ENCODE measurements at regions not wholly inside any gene's neighbourhood (a gene's known extent, or its start where the extent isn't known, plus 50 kb on each side); places are given as distances from the start of the nearest gene placed in this dataset.
"Not testable (repeated sequence)": the region's sequence is repeated elsewhere in the genome, so short reads cannot be mapped to it uniquely, and the experiment has no call there.

- no peak for TF ChIP-seq SRF (IDR thresholded peaks at IDR 0.05; ENCODE audit: low read depth, low read length)
Measured at GRCh38 chr6:19578481-19578880, 258.7 kb upstream of the ID4 start (continued).

DNA sequence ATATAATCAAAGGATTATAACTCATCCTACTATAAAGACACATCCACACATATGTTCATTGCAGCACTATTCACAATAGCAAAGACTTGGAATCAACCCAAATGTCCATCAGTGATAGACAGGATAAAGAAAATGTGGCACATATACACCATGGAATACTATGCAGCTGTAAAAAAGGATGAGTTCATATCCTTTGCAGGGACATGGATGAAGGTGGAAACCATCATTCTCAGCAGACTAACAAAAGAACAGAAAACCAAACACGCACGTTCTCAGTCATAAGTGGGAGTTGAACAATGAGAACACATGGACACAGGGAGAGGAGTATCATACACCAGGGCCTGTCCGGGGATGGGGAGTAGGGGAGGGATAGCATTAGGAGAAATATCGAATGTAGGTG is 253.0 kb upstream of the ID4 start:
- H3K36me3 ChIP-seq (ENCODE audit: control insufficient read depth in 2 of 4, insufficient read depth in 4 of 4, low read length in 3 of 4); H3K14ac ChIP-seq (ENCODE audit: insufficient read length); H2AFZ ChIP-seq (ENCODE audit: low read length); H3K79me2 ChIP-seq (ENCODE audit: control insufficient read depth in 1 of 2, insufficient read depth in 2 of 2, low read length in 2 of 2); FAIRE-seq; H3K79me1 ChIP-seq (ENCODE audit: low read depth, low read length); POLR2A ChIA-PET (ENCODE audit: partially characterized antibody); H3K9ac ChIP-seq (replicated peaks in 1 of 4; ENCODE audit: extremely low read depth in 1 of 4, low read depth in 3 of 4, low read length in 3 of 4); H3K4ac ChIP-seq (replicated peaks; ENCODE audit: insufficient read length, low read depth, low read length); H4K20me1 ChIP-seq (replicated peaks in 1 of 2; ENCODE audit: control insufficient read depth in 1 of 2, insufficient read depth in 2 of 2, low read length in 2 of 2); H2BK12ac ChIP-seq (ENCODE audit: low read depth, low read length); H3K23ac ChIP-seq (ENCODE audit: insufficient read length); H3K56ac ChIP-seq (replicated peaks; ENCODE audit: insufficient read length, low read depth, low read length); H3K27me3 ChIP-seq (replicated peaks in 1 of 4; ENCODE audit: control insufficient read depth in 3 of 4, extremely low read depth in 1 of 4, insufficient read depth in 3 of 4, low read length in 3 of 4); H4K5ac ChIP-seq (ENCODE audit: insufficient read length, low read depth, low read length); H2BK15ac ChIP-seq (ENCODE audit: low read length); H3K27ac ChIP-seq (ENCODE audit: low read depth, low read length); H3K9me3 ChIP-seq (ENCODE audit: insufficient read depth in 2 of 2, low read depth in 1 of 2, low read length in 1 of 2); H3K4me3 ChIP-seq (ENCODE audit: extremely low read depth in 1 of 4, insufficient read depth in 2 of 4, low read depth in 3 of 4, low read length in 4 of 4); DNase-seq (ENCODE audit: low read depth in 1 of 2, low spot score in 2 of 2); CTCF ChIA-PET (ENCODE audit: partially characterized antibody); H4K91ac ChIP-seq (replicated peaks; ENCODE audit: insufficient read length, low read length); H2BK20ac ChIP-seq (ENCODE audit: low read length); H3K4me2 ChIP-seq (ENCODE audit: insufficient read depth in 1 of 2, low read depth in 2 of 2, low read length in 2 of 2); H2BK5ac ChIP-seq (ENCODE audit: low read depth, low read length); H3K18ac ChIP-seq (ENCODE audit: extremely low read depth, low read length); H2AK5ac ChIP-seq (ENCODE audit: low read depth, low read length); H3K23me2 ChIP-seq (ENCODE audit: low read depth, low read length); H4K8ac ChIP-seq (ENCODE audit: extremely low read depth, insufficient read depth, low read length); H3K4me1 ChIP-seq (replicated peaks in 1 of 4; ENCODE audit: control insufficient read depth in 3 of 4, insufficient read depth in 4 of 4, low read length in 3 of 4); H2BK120ac ChIP-seq (replicated peaks; ENCODE audit: low read depth, low read length): not testable (repeated sequence)
- WGBS, 2 experiments (ENCODE audit: extremely low coverage in 1 of 2, insufficient coverage in 1 of 2, insufficient read length in 1 of 2, insufficient replicate concordance in 2 of 2, low coverage in 1 of 2, low lambda C conversion rate in 2 of 2, missing lambda C conversion rate in 1 of 2), result 88% methylated on average over 4 of the region's 4 CpGs; no CpG with 5 or more reads in 1 of the 2 experiments

Data from H1 (cell line).